SK-N-SH treated with all-trans-retinoic acid at 6 μM for 48 hours (cell line): ENCODE measurements at regions not wholly inside any gene's neighbourhood (a gene's known extent, or its start where the extent isn't known, plus 50 kb on each side); places are given as distances from the start of the nearest gene placed in this dataset.

ENCODE experiments used
- CSDC2 ChIP-seq: fragments of 250-450 bp; sonication (Bioruptor Pico); IDR thresholded peaks from 2 replicates; pipeline ENCODE4 v1.5.0; 2020; ENCODE audit warnings: mild to moderate bottlenecking, moderate library complexity
- CSRNP3 ChIP-seq: fragments of 250-450 bp; sonication (Bioruptor Pico); IDR thresholded peaks from 2 replicates; pipeline ENCODE4 v1.5.1; 2021; ENCODE audit warnings: mild to moderate bottlenecking, moderate library complexity
- OSR1 ChIP-seq: fragments of 250-450 bp; sonication (Bioruptor Pico); IDR thresholded peaks from 2 replicates; pipeline ENCODE4 v1.8.0; 2022; ENCODE audit warnings: moderate library complexity, mild to moderate bottlenecking, inconsistent platforms
- PATZ1 ChIP-seq: fragments of 250-450 bp; sonication (Bioruptor Pico); IDR thresholded peaks from 2 replicates; pipeline ENCODE4 v1.8.0; 2020; ENCODE audit warnings: mild to moderate bottlenecking, moderate library complexity, borderline replicate concordance
- POU6F1 ChIP-seq: fragments of 250-450 bp; sonication (Bioruptor Pico); IDR thresholded peaks from 2 replicates; pipeline ENCODE4 v1.8.0; 2021; ENCODE audit warnings: low read depth, mild to moderate bottlenecking, moderate library complexity, borderline replicate concordance
- RARB ChIP-seq: fragments of 250-450 bp; sonication (Bioruptor Pico); IDR thresholded peaks from 2 replicates; pipeline ENCODE4 v1.8.0; 2021; ENCODE audit warnings: mild to moderate bottlenecking, moderate library complexity
- TOX ChIP-seq: fragments of 250-450 bp; sonication (Bioruptor Pico); IDR thresholded peaks from 2 replicates; pipeline ENCODE4 v1.8.0; 2021; ENCODE audit warnings: mild to moderate bottlenecking, moderate library complexity, borderline replicate concordance
- ZNF565 ChIP-seq: fragments of 450-650 bp; formaldehyde crosslinking; conservative IDR thresholded peaks from 2 replicates; pipeline ENCODE4 v1.5.0; 2020; ENCODE audit warnings: low read depth, mild to moderate bottlenecking, moderate library complexity

- TF ChIP-seq POU6F1 (CRISPR knock-in tag) = no peak
- TF ChIP-seq OSR1 (CRISPR knock-in tag) = no peak
- no peak for TF ChIP-seq CSRNP3 (CRISPR knock-in tag)
- no peak for TF ChIP-seq PATZ1
- no peak for TF ChIP-seq TOX
- no peak for TF ChIP-seq ZNF565
- TF ChIP-seq CSDC2 (CRISPR knock-in tag) = no peak
- no peak for TF ChIP-seq RARB (CRISPR knock-in tag)
These were observed 180.9 kb upstream of the ANKRD55 start for GRCh38 chr5:56414066-56414465.
